ENCODE measurements at regions not wholly inside any gene's neighbourhood (a gene's known extent, or its start where the extent isn't known, plus 50 kb on each side); places are given as distances from the start of the nearest gene placed in this dataset.
"Not testable (repeated sequence)": the region's sequence is repeated elsewhere in the genome, so short reads cannot be mapped to it uniquely, and the experiment has no call there.

DNA sequence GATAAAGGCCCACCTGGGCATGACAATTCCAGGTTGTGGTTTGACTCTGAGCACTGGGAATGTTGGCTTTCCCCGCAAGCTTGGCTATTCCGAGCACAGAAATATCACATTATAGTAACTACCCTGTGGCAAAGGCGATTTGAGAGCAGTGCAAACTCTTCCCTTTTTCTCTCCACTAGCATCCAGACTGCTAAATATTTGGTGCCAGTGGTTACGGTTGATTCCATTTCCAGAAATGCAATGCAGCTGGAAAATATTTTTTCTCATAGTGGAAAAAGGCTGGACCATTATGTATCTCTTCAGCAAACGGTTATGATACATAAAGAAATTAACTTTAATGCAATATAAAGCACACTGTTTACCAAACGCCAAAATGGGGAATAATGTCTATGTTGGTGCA is 158.0 kb downstream of the ENC1 start:
- TF ChIP-seq, protein P1, sequence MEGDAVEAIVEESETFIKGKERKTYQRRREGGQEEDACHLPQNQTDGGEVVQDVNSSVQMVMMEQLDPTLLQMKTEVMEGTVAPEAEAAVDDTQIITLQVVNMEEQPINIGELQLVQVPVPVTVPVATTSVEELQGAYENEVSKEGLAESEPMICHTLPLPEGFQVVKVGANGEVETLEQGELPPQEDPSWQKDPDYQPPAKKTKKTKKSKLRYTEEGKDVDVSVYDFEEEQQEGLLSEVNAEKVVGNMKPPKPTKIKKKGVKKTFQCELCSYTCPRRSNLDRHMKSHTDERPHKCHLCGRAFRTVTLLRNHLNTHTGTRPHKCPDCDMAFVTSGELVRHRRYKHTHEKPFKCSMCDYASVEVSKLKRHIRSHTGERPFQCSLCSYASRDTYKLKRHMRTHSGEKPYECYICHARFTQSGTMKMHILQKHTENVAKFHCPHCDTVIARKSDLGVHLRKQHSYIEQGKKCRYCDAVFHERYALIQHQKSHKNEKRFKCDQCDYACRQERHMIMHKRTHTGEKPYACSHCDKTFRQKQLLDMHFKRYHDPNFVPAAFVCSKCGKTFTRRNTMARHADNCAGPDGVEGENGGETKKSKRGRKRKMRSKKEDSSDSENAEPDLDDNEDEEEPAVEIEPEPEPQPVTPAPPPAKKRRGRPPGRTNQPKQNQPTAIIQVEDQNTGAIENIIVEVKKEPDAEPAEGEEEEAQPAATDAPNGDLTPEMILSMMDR (IDR thresholded peaks at IDR 0.05), result no peak
- no peak for TF ChIP-seq POLR2A (IDR thresholded peaks at IDR 0.05)
- no peak for DNase-seq

GRCh38 chr5:74481357-74481756 is 159.2 kb downstream of the ENC1 start:
- H3K36me3 ChIP-seq (ENCODE audit: low read depth, missing control alignments); intact Hi-C loops (cut with DNase I; ENCODE audit: low total_unique reads); H3K9me3 ChIP-seq; H3K4me1 ChIP-seq; H3K27ac ChIP-seq; H3K27me3 ChIP-seq; DNase-seq; H3K4me3 ChIP-seq: not testable (repeated sequence)
- WGBS, 2 donors, result 82 to 100% methylated on average over 2 of the region's 2 CpGs

More for the DNA sequence above, 158.0 kb downstream of the ENC1 start:
- Histone ChIP-seq H3K9me3 (no peaks in the 10 kb centered on the region), H3K4me3 (no peak overlapping the region), H3K36me3 (ENCODE audit: low read depth, missing control alignments) (no peaks in the 10 kb centered on the region), H3K27ac (no peak overlapping the region), H3K4me1 (no peaks in the 10 kb centered on the region), H3K27me3 (no peaks in the 10 kb centered on the region)
- WGBS, 2 donors, result 83 to 86% methylated on average over 6 of the region's 6 CpGs
- intact Hi-C loops (cut with DNase I; ENCODE audit: low total_unique reads), result no loop called here

DNA sequence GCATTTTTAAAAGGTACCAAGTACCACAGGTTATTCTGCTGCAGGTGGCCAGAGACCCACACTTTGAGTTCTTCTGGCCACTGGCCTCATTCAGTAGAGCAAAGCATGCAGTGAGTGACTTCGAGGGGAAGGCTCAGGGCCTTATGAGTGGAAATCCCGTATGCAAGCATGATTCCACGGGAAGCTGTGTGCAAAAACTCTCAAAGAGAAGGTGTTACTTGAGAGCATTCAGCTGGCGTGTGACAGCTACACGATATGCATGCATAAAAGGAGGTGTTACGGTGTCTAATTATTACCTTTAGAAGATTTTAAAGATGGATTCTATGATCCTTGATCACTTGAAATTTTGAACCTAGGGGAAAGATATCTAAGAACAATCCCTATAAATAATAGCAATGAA is 160.3 kb downstream of the ENC1 start:
- intact Hi-C loops (cut with DNase I; ENCODE audit: low total_unique reads), result no loop called here
- Histone ChIP-seq H3K27ac (no peak overlapping the region), H3K4me1 (no peaks in the 10 kb centered on the region), H3K27me3 (no peaks in the 10 kb centered on the region), H3K9me3 (no peaks in the 10 kb centered on the region), H3K4me3 (no peak overlapping the region), H3K36me3 (ENCODE audit: low read depth, missing control alignments) (no peaks in the 10 kb centered on the region)
- no peak for DNase-seq
- WGBS, 2 donors, result 90 to 100% methylated on average over 3 to 6 of the region's 6 CpGs
- no peak for TF ChIP-seq POLR2A (IDR thresholded peaks at IDR 0.05)

DNA sequence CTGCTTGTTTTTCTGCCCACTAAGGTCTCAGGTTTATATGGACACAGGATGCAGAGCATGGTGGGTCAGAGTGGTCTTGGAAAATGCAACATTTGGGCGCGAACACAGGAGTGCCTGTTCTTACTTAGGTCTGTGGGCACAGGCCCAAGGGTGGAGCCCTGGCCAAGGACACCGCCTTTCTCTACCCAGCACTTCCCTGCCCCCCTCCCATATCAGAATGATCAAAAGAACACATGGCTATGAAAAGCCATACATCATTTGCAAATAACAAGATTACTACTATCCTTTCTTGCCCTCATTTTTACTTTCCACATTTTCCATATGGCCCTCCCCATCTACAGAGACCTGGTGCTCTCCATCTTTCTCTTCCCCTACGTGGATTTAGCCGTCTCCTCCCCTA is 162.2 kb downstream of the ENC1 start:
- intact Hi-C loops (cut with DNase I; ENCODE audit: low total_unique reads), result no loop called here
- DNase-seq, result no peak
- H3K9me3 ChIP-seq, result no peaks in the 10 kb centered on the region
- no peak overlapping the region for H3K27ac ChIP-seq
- no peaks in the 10 kb centered on the region for H3K27me3 ChIP-seq
- H3K4me3 ChIP-seq, result no peak overlapping the region
- no peaks in the 10 kb centered on the region for H3K4me1 ChIP-seq
- 92 to 94% methylated on average over 5 of the region's 5 CpGs for WGBS, 2 donors
- TF ChIP-seq, protein P1 (IDR thresholded peaks at IDR 0.05), result no peak
- H3K36me3 ChIP-seq (ENCODE audit: low read depth, missing control alignments), result no peaks in the 10 kb centered on the region

GRCh38 chr5:74477761-74478160 is 162.8 kb downstream of the ENC1 start:
- no peak overlapping the region for H3K4me3 ChIP-seq
- intact Hi-C loops (cut with DNase I; ENCODE audit: low total_unique reads), result no loop called here
- 92 to 94% methylated on average over 10 to 12 of the region's 12 CpGs for WGBS, 2 donors

More at GRCh38 chr5:74477761-74478160, 162.8 kb downstream of the ENC1 start:
- Histone ChIP-seq H3K9me3 (no peaks in the 10 kb centered on the region), H3K27me3 (no peaks in the 10 kb centered on the region), H3K27ac (no peak overlapping the region), H3K4me1 (no peaks in the 10 kb centered on the region), H3K36me3 (ENCODE audit: low read depth, missing control alignments) (no peaks in the 10 kb centered on the region)
- no peak for TF ChIP-seq POLR2A (IDR thresholded peaks at IDR 0.05)
- TF ChIP-seq, protein P1 (IDR thresholded peaks at IDR 0.05), result no peak
- DNase-seq, result no peak

Measured in testis (tissue), 2 donors.